GM19035 (cell line): ENCODE measurements at regions not wholly inside any gene's neighbourhood (a gene's known extent, or its start where the extent isn't known, plus 50 kb on each side); places are given as distances from the start of the nearest gene placed in this dataset.

Source experiments
- ATAC-seq: cut with Tn5 transposase; IDR thresholded peaks from one replicate; pipeline ENCODE4 v1.9.1; 2021; ENCODE audit not compliant: unreplicated experiment

- no peak for ATAC-seq
Measured at GRCh38 chr6:163904186-163904585, 489.7 kb downstream of the QKI start.

- no peak for ATAC-seq
Measured at GRCh38 chr6:163903541-163903940, 489.0 kb downstream of the QKI start.

DNA sequence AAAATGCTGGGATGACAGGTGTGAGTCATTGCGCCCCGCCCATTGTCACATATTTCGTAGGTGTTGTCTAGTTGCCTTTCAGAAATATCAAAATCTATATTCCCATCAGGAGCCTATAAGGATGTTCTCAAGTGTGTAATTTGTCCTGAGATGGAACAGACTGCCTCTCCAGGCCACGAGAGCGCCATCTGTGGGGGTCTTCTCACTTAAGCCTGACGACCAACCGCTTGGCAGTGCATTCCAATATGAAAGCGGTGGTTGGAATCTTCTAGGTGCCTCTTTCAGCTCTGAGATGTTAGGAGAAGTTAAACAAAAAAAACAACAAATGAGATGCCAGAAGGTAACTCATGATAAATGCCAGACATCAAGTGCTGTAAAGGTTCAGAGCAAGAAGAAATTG lies 488.5 kb downstream of the QKI start:
- ATAC-seq = no peak

DNA sequence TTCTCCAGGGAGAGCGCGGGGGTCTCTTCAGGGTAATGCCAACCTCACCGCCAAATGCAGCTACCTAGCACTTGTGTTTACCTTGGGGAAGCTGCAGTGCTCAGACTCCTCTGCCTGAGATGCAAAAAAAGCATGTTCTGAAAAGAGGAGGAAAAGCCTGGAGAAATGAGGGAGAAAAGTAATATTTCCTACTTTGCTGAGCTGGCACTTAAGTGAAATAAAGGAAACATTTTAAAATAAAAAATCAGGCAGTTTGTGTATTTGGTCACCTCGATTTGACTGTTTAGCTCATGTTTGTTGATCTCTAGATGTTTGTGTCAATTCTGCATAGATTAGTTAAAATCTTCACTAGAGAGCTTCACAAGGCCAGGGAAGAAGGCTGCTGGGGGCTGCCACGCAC lies 487.2 kb downstream of the QKI start:
- ATAC-seq = no peak

- ATAC-seq = no peak
Measured at GRCh38 chr6:163900570-163900969, 486.1 kb downstream of the QKI start.

DNA sequence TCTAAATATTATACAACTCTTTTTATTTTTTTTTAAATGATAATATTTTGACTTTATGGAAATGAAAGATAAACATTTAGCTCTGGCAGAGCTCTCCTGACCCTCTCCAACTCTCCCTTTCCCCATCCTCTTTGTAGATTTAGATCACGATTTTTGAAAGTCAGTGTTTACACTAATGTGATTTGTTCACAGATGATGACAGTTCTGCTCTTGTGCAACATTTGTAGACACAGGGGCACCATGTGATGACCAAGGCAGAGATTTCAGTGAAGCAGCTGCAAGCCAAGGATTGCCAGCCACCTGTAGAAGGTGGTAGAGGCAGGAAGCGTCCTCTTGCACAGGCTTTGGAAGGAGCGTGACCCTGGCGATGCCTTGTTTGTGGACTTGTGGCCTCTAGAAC lies 483.2 kb downstream of the QKI start:
- no peak for ATAC-seq

- no peak for ATAC-seq
Measured at GRCh38 chr6:163897030-163897429, 482.5 kb downstream of the QKI start.

- no peak for ATAC-seq
Measured at GRCh38 chr6:163895162-163895561, 480.6 kb downstream of the QKI start.

DNA sequence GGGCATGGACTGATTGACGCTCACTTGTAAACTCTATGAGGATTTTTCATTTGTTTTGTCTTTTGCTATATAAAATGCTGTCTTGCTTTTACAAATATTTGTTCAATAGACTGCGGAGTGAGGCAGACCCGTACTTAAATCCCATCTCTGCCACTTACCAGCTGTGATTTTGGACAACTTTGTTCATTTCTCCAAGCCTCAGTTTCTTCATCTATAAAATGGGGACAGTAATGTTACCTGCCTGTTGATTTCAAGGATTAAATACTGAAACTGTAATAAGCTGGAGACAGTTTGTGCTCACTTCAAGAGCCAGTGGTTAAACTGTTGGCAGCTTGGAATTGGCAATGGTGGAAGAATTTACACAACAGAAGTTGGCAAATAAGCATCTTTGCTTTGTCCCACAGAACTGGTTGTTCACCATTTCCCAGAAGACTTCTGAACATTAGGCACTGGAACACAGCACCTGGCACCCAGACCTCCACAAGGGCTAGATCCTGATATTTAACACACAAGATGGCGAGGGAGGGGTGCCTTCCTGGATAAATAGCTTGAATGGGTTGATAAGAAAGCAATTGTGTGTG lies 479.2 kb downstream of the QKI start:
- no peak for ATAC-seq

DNA sequence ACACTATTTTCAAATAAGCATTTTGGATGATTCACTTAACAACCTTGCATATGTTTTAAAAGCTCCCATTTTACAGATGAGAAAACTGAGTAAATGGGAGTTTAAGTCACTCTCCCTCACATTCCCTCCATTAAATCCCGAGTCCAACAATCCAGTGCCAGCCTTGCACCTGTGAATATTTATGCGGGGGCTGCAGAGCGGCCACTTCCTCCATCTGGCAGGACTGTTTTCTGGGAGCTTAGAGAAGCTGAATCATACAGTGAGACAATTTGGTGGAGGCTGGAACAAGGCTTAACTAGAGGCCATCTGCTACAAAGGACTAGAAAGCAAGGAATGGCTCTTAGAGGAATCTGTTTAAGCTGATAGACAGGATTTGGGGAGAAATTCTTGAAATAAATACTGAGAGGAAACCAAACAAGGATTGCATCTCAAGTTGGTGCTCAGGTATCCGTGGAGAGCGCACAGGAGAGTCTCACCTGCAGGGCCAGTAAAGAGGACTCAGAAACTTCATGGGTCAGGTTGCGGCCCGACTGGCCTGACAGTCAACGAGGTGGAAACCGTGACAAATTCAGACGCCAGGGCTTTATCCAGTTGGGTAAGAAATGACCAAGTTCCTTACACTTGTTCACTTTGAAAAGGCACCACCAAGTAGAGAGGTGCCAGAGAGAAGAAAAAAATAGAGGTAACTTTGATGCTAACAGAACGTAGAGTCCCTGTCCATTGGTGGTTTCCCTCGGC lies 478.5 kb downstream of the QKI start:
- ATAC-seq = no peak

DNA sequence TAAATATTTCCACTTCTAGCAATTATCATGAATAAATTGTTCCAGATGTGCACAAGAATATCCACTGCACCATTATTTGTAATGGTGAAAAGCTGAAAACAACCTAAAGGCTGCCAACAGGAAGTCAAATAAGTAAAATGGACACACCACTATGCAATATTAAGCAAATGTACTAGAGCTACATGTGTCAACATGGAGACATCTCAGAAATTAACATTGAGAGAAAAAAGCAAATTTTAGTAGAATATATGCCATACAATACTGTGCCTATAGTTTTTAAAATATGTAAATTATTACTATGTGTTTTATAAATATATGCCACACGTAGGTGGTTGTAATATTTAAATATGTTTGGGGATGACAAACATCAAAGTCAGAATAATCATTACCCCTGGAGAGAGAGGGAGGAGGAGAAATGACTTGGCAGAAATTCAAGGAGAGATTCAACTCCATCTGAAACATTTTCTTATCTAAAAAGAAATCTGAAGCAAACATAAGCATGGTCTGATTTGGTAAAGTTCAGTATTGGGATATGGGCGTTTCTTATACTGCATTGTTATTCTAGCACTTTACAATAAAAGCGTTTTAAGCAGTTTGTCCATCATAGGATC lies 475.5 kb downstream of the QKI start:
- no peak for ATAC-seq

- no peak for ATAC-seq
Measured at GRCh38 chr6:163888030-163888819, 473.7 kb downstream of the QKI start.

DNA sequence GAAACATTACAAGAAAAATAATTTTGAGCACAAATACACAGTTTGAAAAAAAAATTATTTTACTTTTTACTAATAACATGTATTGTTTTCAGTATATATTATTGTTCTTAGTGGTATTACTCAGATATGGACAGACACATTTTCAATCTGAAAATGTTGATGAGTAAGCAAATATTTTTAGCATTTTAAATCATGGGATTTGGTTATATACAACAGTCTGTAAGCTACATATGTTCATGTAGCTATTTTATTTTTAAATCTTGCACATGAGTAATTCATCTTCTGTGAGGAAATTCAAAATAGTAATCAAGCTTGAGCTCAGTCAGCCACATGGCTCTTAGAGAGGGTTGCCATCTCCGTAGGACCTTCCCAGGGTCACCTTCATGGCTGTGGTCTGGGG lies 471.9 kb downstream of the QKI start:
- no peak for ATAC-seq

- ATAC-seq = no peak
Measured at GRCh38 chr6:163883984-163884383, 469.5 kb downstream of the QKI start.

- no peak for ATAC-seq
Measured at GRCh38 chr6:163878698-163879097, 464.2 kb downstream of the QKI start.

- no peak for ATAC-seq
Measured at GRCh38 chr6:163877877-163878639, 463.5 kb downstream of the QKI start.

- no peak for ATAC-seq
Measured at GRCh38 chr6:163876391-163876790, 461.9 kb downstream of the QKI start.

GRCh38 chr6:163874784-163875183 lies 460.3 kb downstream of the QKI start:
- no peak for ATAC-seq

DNA sequence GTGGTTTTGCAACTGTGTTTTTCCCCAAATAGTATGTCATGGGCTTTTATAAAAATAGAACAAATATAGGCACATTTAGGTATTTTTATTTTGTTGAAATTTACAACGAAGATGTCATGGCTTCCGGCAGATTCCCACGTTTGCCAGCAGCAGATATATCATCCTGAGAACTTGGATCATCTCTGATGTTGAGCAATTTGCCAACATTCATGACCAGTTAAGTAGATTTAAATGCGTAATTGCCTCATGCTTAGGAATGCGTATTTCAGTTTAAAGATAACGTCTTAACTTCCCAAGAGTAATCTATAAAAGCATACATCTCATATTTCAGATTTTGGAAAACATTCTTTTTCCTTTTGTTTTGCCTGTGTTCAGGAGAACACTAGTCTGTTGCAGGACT lies 457.8 kb downstream of the QKI start:
- ATAC-seq = no peak

DNA sequence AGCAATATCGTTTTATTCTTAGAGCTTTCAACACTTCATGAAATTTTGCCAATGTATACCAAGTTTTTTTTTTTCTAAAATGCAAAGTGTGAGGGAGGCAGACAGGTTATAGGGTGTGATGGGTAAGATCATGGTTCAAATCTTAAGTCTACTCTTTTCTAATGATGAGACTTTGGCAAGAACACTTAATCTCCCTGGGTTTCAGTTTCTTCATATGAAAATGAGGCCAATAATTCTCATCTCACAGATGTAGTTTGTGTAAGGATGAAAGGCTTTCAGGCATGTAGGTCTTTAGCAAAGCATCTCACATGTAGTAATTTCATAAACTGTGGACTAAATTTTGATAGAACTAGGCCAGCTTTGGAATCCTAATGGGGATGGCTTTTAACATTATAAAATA lies 457.1 kb downstream of the QKI start:
- ATAC-seq = no peak
